Neural crest cell (in vitro differentiated cells): ENCODE measurements at regions not wholly inside any gene's neighbourhood (a gene's known extent, or its start where the extent isn't known, plus 50 kb on each side); places are given as distances from the start of the nearest gene placed in this dataset.

Source experiments
- DNase-seq: peaks from one replicate; pipeline ENCODE4 v3.0.0; 2021; ENCODE audit warnings: low read depth, mixed read lengths, low spot score
- H3K27ac Mint-ChIP-seq: one replicate; pipeline ENCODE4 v1.8.0; 2021; ENCODE audit warnings: mild to moderate bottlenecking, mixed read lengths; ENCODE audit not compliant: unreplicated experiment
- H3K27me3 Mint-ChIP-seq: 2 replicates; pipeline ENCODE4 v1.8.0; 2021; ENCODE audit warnings: low read depth, mild to moderate bottlenecking, mixed read lengths
- H3K36me3 Mint-ChIP-seq: 2 replicates; pipeline ENCODE4 v1.8.0; 2021; ENCODE audit warnings: low read depth, mild to moderate bottlenecking, mixed read lengths
- H3K4me1 Mint-ChIP-seq: 2 replicates; pipeline ENCODE4 v1.8.0; 2021; ENCODE audit warnings: mixed read lengths
- H3K4me3 Mint-ChIP-seq: one replicate; pipeline ENCODE4 v1.8.0; 2021; ENCODE audit warnings: mild to moderate bottlenecking, mixed read lengths
- H3K9me3 Mint-ChIP-seq: 2 replicates; pipeline ENCODE4 v1.8.0; 2021; ENCODE audit warnings: mixed read lengths
- CTCF ChIP-seq: fragments of 200-600 bp; sonication (generic); conservative IDR thresholded peaks from 2 replicates; pipeline ENCODE4 v1.5.0; 2021; ENCODE audit warnings: antibody characterized with exemption, mild to moderate bottlenecking

GRCh38 chr2:155730804-155731203, 601.7 kb downstream of the NR4A2 start:
- TF ChIP-seq CTCF = no peak
- no peak for DNase-seq
- H3K4me3 Mint-ChIP-seq = no peak overlapping the region
- no peaks in the 10 kb centered on the region for H3K36me3 Mint-ChIP-seq
- H3K9me3 Mint-ChIP-seq = no peaks in the 10 kb centered on the region
- H3K4me1 Mint-ChIP-seq = peaks cover 57% of the 10 kb centered on the region
- H3K27ac Mint-ChIP-seq = no peak overlapping the region
- no peaks in the 10 kb centered on the region for H3K27me3 Mint-ChIP-seq

DNA sequence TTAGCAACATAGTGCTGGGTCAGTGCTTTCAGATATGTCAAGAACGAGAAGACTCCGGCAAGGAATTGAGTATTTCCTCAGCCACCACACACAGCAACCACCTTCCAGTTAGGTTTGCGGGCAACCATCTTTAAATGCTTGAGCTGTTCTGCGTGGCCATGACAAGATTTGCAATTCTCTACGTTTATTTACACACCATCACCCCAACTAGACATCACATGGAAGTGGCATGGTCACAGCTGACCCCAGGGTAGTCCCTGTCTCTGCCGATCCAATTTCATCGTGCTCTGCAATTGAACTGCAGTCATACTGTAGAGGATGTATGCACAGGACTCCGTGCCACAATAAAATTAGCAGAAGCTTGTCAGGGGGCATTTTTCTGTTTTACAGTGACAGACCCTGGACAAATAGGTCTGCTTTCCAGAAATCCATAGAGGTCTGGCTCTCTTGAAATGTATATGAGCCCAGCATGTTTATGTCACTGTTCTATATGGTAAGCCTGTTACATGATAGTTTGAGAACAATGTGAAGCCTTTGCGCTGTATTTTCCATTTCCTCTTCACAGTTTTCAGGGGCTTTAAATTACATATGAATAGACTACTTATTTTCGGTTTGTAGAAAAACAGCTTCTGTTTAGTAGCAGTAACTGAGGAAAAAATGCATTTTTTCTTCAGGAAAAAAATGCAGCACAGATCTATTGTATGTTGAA, 605.2 kb downstream of the NR4A2 start:
- Mint-ChIP-seq H3K4me1 (peaks cover 45% of the 10 kb centered on the region), H3K4me3 (peak overlapping the region; percentile 33), H3K27me3 (no peaks in the 10 kb centered on the region), H3K36me3 (no peaks in the 10 kb centered on the region), H3K9me3 (no peaks in the 10 kb centered on the region), H3K27ac (peak overlapping the region; percentile 22)
- DNase-seq = no peak
- TF ChIP-seq CTCF = no peak

DNA sequence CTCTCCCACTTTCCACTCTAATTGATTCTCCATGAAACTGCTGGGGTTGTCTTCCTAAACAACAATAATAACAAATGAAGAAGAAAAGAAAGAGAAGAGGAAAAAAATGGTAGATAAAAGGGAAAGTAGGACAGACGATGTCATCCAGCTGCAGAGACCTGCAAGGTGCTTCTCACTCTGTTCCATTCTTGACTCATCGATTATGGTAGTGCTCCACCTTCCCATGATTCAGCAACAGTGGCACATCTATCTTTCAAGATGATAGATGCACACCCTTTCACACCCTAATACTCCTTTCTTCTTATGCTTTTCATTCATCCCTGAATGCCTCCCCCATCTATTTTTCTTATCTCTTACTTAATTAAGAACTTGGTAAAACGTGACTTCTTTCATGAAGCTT, 610.2 kb downstream of the NR4A2 start:
- H3K4me1 Mint-ChIP-seq = peaks cover 8% of the 10 kb centered on the region
- no peaks in the 10 kb centered on the region for H3K27me3 Mint-ChIP-seq
- TF ChIP-seq CTCF = no peak
- no peaks in the 10 kb centered on the region for H3K9me3 Mint-ChIP-seq
- H3K36me3 Mint-ChIP-seq = no peaks in the 10 kb centered on the region
- no peak overlapping the region for H3K4me3 Mint-ChIP-seq
- H3K27ac Mint-ChIP-seq = no peak overlapping the region
- no peak for DNase-seq

DNA sequence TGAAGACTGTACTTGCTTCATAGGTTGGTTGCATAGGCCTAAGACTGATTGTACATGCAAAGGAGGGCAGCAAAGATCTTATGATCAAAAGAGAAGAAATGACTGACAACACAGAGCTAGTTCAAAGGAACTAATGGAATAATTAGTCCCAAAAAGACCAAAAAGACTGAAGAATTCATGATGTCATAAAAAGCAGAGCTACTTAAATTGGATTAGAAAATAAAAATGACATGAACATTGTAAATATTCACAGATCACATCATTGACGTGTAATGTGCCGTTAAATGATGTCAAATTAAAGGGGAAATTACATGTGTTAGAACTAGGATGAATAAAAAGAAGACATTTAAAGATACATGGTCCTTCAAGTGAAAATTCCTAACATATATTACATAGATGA, 616.8 kb downstream of the NR4A2 start:
- no peak for DNase-seq
- peaks cover 5% of the 10 kb centered on the region for H3K4me1 Mint-ChIP-seq
- no peaks in the 10 kb centered on the region for H3K9me3 Mint-ChIP-seq
- H3K27ac Mint-ChIP-seq = no peak overlapping the region
- TF ChIP-seq CTCF = no peak
- H3K27me3 Mint-ChIP-seq = no peaks in the 10 kb centered on the region
- no peak overlapping the region for H3K4me3 Mint-ChIP-seq
- H3K36me3 Mint-ChIP-seq = no peaks in the 10 kb centered on the region

DNA sequence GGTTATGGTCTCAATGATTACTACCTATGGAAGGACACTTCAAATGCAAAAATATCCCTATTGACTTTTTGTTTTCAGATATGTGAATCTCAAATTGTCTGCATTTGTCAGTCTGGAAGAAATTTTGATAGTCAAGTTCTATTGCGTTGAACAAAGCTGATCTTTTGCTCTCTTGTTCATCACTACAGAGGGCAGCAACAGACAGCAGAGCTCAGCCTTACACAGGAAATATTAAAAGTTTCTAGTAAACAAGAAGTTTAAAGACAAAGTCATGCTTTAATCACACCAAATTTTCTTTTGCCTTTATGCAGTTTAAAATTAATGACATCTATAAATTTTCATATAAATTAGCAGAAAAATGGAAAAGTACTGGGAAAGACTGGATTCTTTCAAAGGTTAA, 617.5 kb downstream of the NR4A2 start:
- peaks cover 5% of the 10 kb centered on the region for H3K4me1 Mint-ChIP-seq
- no peak for DNase-seq

More for the DNA sequence above, 617.5 kb downstream of the NR4A2 start:
- no peaks in the 10 kb centered on the region for H3K36me3 Mint-ChIP-seq
- H3K27me3 Mint-ChIP-seq = no peaks in the 10 kb centered on the region
- no peak for TF ChIP-seq CTCF
- H3K4me3 Mint-ChIP-seq = no peak overlapping the region
- no peak overlapping the region for H3K27ac Mint-ChIP-seq
- no peaks in the 10 kb centered on the region for H3K9me3 Mint-ChIP-seq
